ENCODE measurements at regions not wholly inside any gene's neighbourhood (a gene's known extent, or its start where the extent isn't known, plus 50 kb on each side); places are given as distances from the start of the nearest gene placed in this dataset.
A peak's percentile ranks its signal among the peaks of the same experiment; 100 is the strongest.
"Not testable (repeated sequence)": the region's sequence is repeated elsewhere in the genome, so short reads cannot be mapped to it uniquely, and the experiment has no call there.

DNA sequence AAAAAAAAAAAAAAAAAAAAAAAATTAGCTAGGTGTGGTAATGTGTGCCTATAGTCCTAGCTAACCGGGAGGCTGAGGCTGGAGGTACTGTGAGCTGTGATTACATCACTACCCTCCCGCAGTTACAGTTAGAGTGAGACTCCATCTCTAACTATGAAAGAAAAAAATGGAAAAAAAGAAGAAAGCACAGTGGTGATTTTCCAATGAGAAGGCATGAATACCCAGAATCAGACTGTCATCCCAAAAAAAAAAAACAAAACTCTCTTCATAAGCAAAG lies 269.9 kb upstream of the MKLN1 start:
- peak; percentile 66 to 68 for DNase-seq

DNA sequence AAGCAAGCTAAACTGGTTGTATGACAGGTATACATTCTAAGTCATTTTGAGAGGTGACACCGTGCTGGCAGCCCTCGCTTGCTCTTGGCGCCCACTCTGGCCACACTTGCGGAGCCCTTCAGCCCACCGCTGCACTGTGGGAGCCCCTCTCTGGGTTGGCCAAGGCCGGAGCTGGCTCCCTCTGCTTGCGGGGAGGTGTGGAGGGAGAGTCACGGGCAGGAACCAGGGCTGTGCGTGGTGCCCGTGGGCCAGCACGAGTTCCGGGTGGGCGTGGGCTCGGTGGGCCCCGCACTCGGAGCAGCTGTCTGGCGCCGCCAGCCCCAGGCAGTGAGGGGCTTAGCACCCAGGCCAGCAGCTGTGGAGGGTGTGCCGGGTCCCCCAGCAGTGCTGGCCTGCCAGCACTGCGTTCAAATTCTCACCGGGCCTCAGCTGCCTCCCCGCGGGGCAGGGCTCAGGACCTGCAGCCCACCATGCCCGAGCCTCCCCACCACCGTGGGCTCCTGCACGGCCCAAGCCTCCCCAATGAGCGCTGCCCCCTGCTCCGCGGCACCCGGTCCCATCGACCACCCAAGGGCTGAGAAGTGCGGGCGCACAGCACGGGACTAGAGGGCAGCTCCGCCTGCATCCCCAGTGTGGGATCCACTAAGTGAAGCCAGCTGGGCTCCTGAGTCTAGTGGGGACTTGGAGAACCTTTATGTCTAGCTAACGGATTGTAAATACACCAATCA lies 269.0 kb upstream of the MKLN1 start:
- not testable (repeated sequence) for DNase-seq

DNA sequence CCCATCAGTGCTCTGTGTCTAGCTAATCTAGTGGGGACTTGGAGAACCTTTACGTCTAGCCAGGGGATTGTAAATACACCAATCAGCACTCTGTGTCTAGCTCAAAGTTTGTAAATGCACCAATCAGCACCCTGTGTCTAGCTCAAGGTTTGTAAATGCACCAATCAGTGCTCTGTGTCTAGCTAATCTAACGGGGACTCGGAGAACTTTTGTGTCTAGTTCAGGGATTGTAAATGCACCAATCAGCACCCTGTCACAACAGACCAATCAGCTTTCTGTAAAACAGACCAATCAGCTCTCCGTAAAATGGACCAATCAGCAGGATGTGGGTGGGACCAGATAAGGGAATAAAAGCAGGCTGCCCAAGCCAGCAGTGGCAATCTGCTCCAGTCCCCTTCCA lies 268.3 kb upstream of the MKLN1 start:
- DNase-seq, result not testable (repeated sequence)

DNA sequence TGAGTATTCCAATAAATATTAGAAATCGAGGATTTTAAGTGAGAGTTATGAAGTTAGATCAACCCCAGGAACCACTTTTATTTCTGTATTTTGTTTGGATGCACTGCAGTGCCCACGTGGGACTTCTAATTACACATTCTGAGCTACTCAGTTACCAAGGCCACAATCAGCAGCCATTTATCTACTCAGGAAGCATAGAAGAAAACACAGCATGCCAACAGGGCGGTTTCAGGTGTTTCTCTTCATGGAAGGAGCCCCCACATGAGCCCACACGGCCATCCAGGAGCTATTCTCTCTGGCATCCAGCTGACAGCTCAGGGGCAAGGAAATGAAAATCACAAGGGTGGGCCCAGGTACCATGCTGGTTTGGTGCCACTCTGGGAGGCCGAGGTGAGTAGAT lies 266.5 kb upstream of the MKLN1 start:
- peak in 1 of 2 donors; percentile 59 for DNase-seq

DNA sequence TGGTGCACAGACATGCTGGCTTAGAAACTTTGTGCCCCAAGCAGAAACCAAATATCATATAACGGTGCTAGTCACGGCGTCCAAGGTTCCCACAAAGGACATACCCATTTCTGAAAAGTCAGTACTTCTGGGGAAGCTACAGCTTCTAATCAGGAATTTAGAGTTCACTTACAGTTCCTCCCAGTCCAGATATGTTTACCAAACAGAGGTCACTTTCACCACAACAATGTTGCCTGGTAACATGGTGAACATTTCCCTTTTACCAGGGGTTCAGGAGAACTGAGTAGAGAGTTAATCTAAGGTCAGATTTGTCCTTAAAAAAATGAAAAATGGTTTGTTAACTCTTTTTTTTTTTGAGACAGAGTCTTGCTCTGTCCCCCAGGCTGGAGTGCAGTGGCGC lies 265.9 kb upstream of the MKLN1 start:
- DNase-seq, result no peak

DNA sequence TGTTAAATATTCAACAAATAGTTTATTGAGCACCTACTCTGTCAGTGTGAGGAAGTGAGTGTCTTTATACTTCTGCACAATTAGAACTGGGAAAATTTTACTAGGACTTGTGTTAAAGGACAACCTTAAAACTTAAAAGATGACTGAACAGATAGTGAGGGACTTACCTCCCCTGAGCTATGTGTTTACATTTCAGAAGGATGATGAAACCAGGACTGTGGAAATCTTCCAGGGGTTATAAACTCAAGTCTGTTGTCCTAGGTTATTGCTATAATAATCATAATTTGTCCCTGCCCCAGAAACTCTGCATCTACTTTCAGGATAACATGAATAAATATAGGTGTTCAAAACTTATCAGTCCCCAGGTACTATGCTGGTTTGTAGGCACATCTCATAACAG lies 261.0 kb upstream of the MKLN1 start:
- DNase-seq, result no peak

DNA sequence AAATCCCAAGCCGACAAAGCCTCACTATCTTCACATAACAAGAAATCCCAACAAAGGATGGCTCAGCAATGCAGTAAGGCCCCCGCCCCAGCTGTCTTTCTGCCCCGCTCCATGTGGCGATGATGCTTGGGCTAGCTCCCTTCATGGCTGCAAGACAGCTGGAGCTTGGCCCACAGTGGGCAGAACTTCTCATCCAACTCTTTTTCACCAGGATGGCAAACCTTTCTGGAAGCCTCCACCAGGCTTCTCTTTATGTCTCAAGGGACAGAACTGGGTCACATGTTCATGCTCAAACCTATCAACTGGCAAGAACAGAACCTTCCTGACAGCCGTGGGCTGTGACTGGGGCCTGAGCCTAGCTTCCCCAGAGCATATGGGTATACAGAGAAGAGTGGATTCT lies 260.5 kb upstream of the MKLN1 start:
- no peak for DNase-seq

DNA sequence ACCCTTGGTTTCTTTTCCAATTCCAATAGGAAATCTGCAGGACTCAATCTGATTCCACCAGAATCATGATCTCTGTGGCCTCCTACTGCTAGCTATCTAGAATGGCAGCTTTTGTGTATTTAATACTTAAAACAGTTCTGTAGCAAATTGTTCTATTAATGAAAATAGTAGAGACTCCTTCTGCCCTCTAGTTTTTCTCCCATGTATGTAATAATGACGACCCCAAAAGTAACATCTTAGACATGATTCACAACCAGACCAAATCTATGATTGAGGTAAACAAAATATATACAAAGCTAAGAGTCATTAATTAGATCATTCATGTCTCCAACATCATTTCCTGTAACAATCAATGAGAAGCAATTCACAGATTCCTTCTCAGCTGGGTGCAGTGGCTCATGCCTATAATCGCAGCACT lies 259.1 kb upstream of the MKLN1 start:
- no peak for DNase-seq

DNA sequence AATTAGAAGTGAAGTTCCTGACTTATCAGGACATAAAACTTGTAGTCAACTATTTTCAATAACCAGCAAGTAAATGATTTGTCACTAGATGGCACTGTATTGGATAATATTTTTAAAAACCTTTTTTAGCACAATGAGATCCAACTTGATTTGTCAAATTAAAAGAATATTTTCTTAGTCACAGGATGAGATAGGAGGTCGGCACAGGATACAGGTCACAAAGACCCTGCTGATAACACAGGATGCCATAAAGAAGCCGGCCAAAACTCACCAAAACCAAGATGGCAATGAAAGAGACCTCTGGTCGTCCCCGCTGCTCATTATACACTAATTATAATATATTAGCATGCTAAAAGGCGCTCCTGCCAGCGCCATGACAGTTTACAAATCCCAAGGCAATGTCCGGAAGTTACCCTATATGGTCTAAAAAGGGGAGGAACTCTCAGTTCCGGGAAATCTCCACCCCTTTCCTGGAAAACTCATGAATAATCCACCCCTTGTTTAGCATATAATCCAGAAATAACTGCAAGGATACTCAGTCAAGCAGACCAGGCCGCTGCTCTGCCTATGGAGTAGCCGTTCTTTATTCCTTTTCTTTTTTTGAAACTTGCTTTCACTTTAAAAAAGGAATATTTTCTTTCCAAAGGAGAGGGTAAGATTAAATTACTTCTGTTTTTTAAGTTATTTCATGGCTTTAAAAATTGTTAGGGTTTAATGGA lies 255.7 kb upstream of the MKLN1 start:
- no peak for DNase-seq

DNA sequence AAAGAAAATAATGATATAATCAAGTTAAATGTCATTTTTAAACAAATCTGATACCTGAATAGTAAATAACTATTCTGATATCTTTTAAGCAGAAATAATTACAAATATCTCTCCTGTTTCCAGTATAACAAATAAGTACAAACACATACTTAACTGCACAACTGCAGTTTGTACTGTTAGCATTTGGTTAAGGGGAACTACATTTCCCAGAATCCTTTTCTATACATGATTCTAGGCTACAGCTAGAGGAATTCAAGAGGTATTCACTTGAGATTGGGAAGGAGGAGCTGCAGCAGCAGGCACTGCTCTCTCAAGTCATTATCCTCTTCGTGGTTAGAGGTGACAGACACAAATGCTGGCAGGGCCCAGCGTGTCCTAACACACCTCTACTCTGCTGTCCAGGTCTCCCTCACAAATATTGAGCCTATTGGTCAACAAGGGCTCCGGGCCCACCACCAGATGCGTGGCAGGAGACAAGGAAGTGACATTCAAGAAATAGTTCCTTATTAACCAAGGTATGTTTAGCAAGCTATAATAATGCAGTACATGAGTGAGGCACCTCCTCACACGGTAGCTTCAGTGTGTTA lies 255.1 kb upstream of the MKLN1 start:
- DNase-seq, result peak in 1 of 2 donors; percentile 46

DNA sequence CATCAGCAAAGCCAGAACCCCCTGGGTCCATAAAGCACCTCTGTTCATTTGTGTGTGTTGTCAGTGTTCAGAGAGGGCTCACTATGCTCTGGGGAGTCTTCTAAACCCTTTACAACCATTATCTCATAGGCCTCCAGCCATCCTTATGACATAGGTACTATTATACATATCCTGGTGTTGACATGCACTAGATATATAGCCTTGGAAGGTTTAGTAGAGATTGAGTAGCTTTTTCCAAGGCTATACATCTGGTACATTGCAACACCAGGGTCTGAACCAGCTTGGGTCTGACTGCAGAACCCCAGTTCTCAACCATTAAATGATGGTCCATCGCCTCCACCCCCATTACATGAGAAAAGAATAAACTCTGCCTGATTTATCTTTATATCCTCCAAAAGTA lies 253.6 kb upstream of the MKLN1 start:
- DNase-seq, result no peak

DNA sequence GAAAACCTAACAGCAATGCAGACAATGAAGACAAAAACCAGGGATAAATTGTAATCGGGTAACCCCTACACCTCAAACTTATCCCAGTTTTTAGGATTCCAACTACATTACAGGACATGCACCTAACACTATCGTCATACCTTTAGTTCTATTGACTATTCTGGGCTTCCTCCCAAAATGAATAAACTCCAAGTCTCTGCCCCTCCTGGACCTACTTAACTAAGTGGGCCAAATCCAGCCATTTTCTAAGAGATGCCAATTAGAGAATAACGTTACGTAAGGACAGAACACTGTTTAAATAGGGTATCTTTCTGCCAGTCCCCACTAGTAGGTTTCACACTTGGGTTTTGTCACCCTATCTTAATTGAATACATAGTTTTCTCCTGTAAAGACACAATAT lies 253.1 kb upstream of the MKLN1 start:
- no peak for DNase-seq

DNA sequence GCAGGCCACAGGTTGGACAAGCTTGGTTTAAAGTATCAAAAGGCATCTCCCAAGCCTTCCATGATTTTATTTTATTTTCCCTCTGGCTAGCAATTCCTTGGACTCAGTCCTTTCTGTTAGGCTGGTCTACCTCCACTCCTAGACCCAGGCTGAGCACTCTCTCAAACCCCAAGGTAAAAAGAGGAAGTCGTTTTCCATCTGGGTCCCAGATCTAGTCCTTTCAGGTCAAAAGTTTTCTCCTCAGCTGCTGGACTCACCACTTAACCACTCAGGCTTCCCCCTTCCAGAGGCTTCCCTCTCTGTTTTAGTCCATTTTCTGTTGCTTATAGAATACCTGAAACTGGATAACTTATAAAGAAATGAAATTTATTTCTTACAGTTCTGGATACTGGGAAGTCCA lies 252.3 kb upstream of the MKLN1 start:
- no peak for DNase-seq

DNA sequence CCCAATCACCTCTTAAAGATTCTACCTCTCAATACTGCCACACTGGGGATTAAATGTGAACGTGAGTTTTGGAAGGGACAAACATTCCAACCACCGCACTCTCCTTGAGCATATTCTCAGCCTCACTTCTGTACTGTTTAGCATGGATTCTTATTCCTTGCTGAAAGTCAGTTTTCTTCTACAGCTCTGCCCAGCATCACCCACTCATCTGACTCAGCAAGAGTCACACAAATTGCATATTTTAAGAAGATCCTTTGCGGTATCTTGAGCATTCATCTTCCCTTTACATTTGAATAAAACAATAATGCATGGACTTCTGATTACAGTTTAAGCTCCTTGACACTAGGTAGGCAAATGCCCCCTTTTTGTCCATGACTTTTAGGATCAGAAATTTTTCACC lies 251.6 kb upstream of the MKLN1 start:
- DNase-seq, result no peak

DNA sequence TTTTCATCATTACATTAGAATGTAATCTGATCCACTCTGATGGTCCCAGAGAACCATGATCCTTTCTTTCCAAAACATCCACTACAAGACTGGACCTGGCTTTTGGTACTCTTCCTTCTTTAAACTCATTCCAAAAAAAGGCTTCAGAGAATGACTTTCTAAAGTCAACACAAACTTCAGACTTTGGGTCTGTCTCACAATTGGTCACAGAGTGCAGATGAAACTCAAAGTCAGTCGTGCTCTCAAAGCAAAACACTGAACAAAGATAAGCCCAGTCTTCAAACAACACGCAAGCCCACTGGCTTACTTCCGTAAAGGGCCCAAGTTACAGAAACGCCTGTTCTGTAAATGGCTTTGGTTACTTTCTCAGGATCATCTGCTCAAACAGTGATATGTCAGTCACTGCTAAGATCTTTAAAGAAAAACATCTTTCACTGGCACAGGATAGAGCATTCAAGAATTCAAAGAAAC lies 250.9 kb upstream of the MKLN1 start:
- DNase-seq, result no peak

DNA sequence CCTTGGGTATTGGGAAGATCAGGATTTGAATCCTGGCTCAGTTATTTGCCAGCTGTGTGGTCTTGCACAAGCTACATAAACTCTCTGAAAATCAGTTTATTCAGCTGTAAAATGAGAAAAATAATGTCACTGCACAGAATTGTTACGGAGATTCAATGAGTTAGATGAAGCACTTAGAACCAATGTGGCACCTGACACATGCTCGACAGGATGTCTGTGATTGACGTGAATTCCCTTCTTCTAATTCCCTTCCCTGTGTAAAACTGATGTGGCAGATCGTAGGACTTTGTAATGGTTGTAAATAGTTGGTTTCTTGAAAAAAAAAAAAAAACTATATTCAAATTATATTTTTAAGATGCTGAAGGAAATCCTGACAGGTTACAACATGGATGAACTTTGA lies 249.9 kb upstream of the MKLN1 start:
- DNase-seq, result no peak

DNA sequence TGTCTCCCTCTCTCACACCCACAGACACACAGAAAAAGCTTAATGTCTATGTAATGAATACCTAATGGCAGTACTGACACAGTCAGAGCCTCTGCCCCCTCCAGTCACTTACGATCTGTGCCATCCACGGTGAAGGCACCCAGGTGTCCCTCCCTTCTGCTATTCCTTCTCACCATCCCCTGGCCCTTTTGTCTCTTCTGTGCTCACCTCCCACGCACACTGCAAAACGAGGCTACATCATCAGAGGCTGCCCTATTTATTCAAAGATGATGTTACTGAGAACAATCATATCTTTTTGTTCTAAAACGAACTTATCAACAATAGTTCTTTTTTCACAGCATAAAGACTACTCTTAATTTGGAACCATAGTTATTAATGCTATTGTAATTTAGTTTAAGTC lies 246.9 kb upstream of the MKLN1 start:
- no peak for DNase-seq

DNA sequence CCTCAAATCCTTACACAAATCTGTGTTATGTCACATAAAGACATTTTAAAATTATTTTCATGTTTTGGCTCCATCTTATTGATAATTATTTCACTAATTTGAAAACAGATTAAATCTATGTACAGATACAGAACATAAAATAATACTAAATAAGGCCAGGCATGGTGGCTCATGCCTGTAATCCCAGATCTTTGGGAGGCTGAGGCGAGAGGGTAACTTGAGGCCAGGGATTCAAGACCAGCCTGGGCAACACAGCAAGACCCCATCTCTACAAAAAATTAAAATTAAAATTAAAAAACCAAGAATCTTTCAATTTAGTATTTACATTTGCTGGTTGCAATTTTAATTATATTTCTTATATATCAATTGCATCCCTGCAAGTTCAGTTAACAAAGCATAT lies 246.4 kb upstream of the MKLN1 start:
- DNase-seq, result no peak

DNA sequence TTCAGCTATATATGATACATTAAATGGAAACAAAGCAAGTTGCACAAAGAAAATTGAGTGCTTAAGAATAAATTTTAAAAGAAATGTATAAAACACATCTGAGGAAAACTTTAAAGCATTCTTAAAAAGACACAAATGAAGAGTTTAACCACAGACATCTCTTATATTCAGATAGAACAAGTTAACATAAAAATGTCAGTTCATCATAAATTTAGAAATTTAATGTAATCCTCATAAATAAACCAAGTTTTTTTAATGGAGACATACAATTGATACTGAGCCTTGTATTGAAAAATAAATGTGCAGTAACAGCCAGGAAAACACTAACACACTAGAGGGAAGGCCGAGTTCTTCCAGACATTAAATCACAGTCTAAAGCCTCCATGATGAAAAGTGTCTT lies 243.9 kb upstream of the MKLN1 start:
- no peak for DNase-seq

DNA sequence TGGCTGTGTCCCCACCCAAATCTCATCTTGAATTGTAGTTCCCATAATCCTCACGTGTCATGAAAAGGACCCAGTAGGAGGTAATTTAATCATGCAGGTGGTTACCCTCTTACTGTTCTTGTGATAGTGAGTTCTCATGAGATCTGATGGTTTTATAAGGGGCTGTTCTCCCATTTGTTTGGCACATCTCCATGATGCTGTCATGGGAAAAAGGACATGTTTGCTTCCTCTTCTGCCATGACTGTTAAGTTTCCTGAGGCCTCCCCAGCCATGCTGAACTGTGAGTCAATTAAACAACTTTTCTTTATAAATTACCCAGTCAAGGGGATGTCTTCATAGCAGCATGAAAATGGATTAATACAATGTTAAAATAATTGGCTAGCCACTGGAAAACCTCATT lies 243.3 kb upstream of the MKLN1 start:
- DNase-seq, result not testable (repeated sequence)

DNA sequence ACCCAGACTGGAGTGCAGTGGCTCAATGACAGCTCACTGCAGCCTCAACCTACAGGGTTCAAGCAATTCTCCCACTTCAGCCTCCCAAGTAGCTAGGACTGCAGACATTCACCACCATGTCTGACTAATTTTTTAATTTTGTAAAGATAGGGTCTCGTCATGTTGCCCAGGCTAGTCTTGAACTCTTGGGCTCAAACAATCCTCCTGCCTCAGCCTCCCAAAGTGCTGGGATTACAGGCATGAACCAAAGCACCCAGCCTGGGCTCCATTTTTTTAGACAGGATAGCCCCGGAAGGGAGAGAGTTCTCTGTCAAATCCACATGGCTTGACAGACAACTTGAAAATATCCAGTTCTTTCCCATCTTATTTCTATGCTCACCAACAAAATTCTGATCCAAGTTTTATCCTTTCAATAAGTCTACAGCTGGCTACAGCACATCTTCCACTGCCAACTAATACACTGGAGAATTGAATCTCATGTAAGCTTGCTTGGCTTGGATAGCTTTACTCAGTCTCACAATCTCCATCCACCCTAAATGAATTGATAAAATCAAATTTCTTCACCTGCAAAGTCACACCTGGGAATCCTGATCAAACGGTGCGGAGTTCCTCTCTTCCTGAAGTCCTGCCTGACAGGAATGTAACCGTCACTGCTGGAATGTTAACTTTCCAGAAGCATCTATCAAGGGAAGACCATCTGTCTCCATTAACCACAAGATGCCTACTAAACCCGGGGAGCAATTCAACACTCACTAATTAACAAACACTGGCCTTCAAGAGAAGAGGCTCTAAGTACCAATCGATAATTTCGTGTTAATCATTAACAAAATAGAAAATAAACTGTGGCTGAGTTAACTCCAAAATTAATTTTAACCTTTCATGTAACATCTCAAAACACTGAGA lies 239.7 kb upstream of the MKLN1 start:
- no peak for DNase-seq

DNA sequence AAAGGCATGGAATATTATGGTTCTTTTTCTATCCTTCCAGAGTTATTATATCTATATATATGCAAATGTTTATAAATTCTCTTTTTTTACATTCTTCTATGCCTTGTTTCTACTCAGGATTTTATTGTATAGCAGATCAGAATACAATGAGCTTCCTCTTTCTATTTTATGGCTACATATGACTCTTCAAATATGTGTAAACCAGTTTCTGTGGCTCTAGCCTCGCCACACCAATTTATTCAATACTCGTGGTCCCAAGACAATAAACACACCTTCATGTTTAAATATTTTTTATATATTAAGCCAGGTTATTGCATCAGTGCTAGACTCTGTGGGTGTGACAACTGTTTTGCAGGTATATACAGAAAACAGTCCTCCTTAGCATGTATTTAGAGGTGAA lies 237.5 kb upstream of the MKLN1 start:
- DNase-seq, result no peak

DNA sequence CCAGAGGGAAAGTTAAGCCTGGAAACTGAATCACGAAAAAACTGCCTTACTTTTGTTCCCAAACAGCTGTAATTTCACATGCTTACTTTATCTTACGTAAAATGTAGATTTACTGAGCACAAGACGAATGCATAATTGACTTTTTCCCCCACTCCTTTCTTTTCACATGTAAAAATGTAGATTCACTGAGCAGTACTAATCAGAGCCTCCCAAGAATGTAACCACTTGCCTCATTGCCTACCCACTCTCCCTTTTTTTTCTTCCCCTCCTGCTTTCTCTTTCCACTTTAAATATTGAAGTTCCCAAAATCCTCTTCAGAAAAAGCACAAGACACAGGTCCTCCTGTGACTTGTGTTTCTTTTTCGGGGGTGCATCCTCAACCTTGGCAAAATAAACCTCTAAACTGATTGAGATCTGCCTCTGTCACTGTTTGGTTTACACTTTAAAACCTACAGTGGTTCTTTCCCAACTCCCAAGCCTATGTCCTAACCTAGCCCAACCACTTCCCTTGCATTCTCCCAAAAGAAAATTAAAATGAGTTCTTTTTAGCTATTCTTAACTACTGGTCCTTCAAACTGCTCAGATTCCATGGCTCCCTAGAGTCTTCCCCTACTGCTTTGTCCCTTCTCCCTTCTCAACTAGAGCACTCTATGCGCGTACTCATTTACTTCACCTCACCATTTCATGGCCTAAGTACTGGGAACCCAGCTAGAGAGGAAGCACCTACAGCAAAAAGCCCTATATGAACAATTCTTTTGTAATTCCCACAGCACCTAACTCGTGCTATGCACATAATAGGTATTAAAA lies 236.6 kb upstream of the MKLN1 start:
- DNase-seq, result no peak
